ENCODE measurements at regions not wholly inside any gene's neighbourhood (a gene's known extent, or its start where the extent isn't known, plus 50 kb on each side); places are given as distances from the start of the nearest gene placed in this dataset.

DNA sequence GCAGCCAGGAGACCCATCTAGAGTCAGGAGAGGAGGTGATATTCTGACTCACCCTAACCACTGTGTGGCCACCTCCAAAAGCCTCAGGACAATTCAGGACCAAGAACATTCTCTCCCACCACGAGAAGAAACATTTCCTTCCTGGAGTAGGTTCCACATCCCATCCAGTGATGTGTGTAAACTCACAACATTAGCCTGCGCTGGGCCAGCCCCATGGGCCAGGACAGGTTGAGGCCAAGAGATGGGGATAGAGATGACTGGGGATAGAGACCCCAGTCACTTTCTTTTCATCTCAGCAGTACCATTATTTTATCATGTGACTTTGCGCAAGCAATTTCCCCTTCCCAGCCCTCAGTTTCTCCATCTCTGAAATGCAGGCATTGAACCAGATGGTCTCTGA is 126.6 kb upstream of the PTPRT start:
- TF ChIP-seq CTCF (conservative IDR thresholded peaks at IDR 0.05; ENCODE audit: low read depth, low read length), result no peak
- H3K4me3 ChIP-seq (ENCODE audit: low read depth, low read length), result no peak overlapping the region
- no peak for DNase-seq (ENCODE audit: low read depth)

- H3K4me3 ChIP-seq (ENCODE audit: low read depth, low read length), result no peak overlapping the region
- no peak for TF ChIP-seq CTCF (conservative IDR thresholded peaks at IDR 0.05; ENCODE audit: low read depth, low read length)
- DNase-seq (ENCODE audit: low read depth), result no peak
These were observed 119.6 kb upstream of the PTPRT start for GRCh38 chr20:43309266-43309665.

- DNase-seq (ENCODE audit: low read depth), result no peak
- TF ChIP-seq CTCF (conservative IDR thresholded peaks at IDR 0.05; ENCODE audit: low read depth, low read length), result no peak
- H3K4me3 ChIP-seq (ENCODE audit: low read depth, low read length), result no peak overlapping the region
These were observed 117.1 kb upstream of the PTPRT start for GRCh38 chr20:43306837-43307236.

DNA sequence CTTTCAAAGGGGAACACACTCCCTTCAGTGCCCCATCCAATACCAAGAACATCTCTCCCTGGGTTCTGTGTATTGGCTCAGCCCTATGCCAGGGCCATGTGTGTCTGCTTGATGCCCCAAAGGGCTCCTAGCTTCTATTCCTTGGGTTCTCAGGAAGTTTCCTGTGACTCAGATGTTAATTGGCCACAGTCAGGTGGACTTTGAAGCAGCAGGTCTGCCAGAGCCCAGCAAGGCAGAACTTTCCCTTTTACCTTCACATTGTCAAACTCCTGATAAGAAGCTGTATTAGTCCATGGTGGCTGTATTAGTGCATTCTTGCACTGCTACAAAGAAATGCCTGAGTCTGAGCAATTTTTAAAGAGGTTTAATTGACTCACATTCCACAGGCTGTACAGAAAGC is 116.0 kb upstream of the PTPRT start:
- no peak for TF ChIP-seq CTCF (conservative IDR thresholded peaks at IDR 0.05; ENCODE audit: low read depth, low read length)
- H3K4me3 ChIP-seq (ENCODE audit: low read depth, low read length), result no peak overlapping the region
- DNase-seq (ENCODE audit: low read depth), result no peak

- DNase-seq (ENCODE audit: low read depth), result no peak
- no peak for TF ChIP-seq CTCF (conservative IDR thresholded peaks at IDR 0.05; ENCODE audit: low read depth, low read length)
- no peak overlapping the region for H3K4me3 ChIP-seq (ENCODE audit: low read depth, low read length)
These were observed 114.9 kb upstream of the PTPRT start for GRCh38 chr20:43304598-43304997.

DNA sequence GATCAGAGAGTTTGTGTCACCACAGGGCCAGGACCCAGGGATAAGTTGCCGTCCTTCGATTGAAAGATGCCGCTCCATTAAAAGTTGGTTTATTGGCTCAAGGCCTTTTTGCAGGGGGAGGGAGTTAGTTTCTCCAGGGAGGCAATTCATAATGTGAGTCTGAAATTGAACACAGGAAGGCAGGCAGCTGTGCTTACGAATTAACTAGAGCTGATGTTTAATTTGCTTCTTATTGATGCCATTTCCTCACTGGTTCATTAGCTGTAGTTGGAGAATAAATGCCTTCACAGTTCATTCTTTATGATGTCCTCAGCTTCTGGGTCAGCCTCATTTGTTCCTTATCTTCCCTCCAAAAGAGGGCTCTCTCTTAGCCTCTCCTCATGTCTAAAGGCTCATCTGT is 113.2 kb upstream of the PTPRT start:
- no peak for TF ChIP-seq CTCF (conservative IDR thresholded peaks at IDR 0.05; ENCODE audit: low read depth, low read length)
- no peak for DNase-seq (ENCODE audit: low read depth)
- H3K4me3 ChIP-seq (ENCODE audit: low read depth, low read length), result no peak overlapping the region

GRCh38 chr20:43300901-43301300 is 111.2 kb upstream of the PTPRT start:
- no peak for DNase-seq (ENCODE audit: low read depth)
- no peak for TF ChIP-seq CTCF (conservative IDR thresholded peaks at IDR 0.05; ENCODE audit: low read depth, low read length)
- no peak overlapping the region for H3K4me3 ChIP-seq (ENCODE audit: low read depth, low read length)

All from choroid plexus epithelial cell (primary cell).